Fibroblast of villous mesenchyme (primary cell): ENCODE measurements at regions not wholly inside any gene's neighbourhood (a gene's known extent, or its start where the extent isn't known, plus 50 kb on each side); places are given as distances from the start of the nearest gene placed in this dataset.

Experiments used
- DNase-seq: peaks from one replicate; pipeline ENCODE4 v3.0.0-alpha.2; 2010; ENCODE audit warnings: low read depth
- H3K4me3 ChIP-seq: 2 replicates; pipeline ENCODE4 v1.5.1; 2011; ENCODE audit warnings: low read depth, mild to moderate bottlenecking, low read length
- TF ChIP-seq, protein P1 (sequence below): IDR thresholded peaks from 2 replicates; pipeline ENCODE4 v1.5.1; 2012; ENCODE audit warnings: low read depth, mild to moderate bottlenecking, low read length; ENCODE audit not compliant: insufficient read depth

DNA sequence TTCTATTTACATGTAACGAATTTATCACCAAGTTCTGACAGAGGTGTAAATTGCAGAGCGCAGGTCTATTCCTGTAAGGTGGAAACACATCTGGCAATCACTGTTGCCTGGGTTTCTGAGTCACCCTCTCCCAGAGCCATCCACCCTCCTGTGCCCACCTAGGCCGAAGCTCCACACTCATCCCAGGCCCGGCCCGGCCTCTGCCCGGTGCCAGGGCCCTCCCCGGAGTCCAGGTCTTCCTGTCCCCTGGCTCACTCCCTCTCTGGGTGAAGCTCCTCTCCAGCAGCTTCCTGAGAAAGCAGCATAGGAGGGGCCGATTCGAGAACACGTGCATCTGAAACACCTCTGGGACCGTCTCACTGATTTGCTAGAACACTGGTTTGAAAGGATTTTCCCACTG lies 308.2 kb downstream of the SHANK2 start:
- DNase-seq: no peak
- TF ChIP-seq, protein P1, sequence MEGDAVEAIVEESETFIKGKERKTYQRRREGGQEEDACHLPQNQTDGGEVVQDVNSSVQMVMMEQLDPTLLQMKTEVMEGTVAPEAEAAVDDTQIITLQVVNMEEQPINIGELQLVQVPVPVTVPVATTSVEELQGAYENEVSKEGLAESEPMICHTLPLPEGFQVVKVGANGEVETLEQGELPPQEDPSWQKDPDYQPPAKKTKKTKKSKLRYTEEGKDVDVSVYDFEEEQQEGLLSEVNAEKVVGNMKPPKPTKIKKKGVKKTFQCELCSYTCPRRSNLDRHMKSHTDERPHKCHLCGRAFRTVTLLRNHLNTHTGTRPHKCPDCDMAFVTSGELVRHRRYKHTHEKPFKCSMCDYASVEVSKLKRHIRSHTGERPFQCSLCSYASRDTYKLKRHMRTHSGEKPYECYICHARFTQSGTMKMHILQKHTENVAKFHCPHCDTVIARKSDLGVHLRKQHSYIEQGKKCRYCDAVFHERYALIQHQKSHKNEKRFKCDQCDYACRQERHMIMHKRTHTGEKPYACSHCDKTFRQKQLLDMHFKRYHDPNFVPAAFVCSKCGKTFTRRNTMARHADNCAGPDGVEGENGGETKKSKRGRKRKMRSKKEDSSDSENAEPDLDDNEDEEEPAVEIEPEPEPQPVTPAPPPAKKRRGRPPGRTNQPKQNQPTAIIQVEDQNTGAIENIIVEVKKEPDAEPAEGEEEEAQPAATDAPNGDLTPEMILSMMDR: no peak

GRCh38 chr11:70944636-70945035 lies 307.7 kb downstream of the SHANK2 start:
- TF ChIP-seq, protein P1: no peak
- DNase-seq: no peak
- no peak overlapping the region for H3K4me3 ChIP-seq

More for the DNA sequence above, 308.2 kb downstream of the SHANK2 start:
- H3K4me3 ChIP-seq: no peak overlapping the region

DNA sequence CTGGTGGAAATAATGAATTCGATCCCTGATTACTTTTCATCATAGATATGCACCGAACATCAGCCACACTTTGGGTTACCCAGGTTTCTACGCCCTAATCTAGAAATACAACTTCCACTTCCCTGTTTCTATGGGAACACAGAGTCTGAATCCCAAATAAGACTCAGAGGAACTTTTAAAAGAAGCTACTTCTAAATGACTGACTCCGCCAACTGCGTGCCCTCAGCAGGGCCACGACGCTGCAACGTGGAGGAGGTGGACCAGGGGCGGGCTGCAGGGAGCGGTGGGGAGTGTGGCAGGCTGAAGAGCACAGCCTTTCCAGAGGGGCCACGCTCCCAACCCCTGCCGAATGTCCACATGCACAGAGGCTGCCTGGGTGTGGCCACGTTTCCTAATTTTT lies 304.0 kb downstream of the SHANK2 start:
- DNase-seq: no peak
- TF ChIP-seq, protein P1: no peak
- no peak overlapping the region for H3K4me3 ChIP-seq

GRCh38 chr11:70948855-70949531 lies 303.4 kb downstream of the SHANK2 start:
- no peak for DNase-seq
- H3K4me3 ChIP-seq: no peak overlapping the region
- TF ChIP-seq, protein P1: no peak

GRCh38 chr11:70951139-70951804 lies 301.1 kb downstream of the SHANK2 start:
- TF ChIP-seq, protein P1: no peak
- H3K4me3 ChIP-seq: no peak overlapping the region
- no peak for DNase-seq

GRCh38 chr11:70952191-70952590 lies 300.2 kb downstream of the SHANK2 start:
- H3K4me3 ChIP-seq: no peak overlapping the region
- DNase-seq: no peak
- TF ChIP-seq, protein P1: no peak
